ENCODE measurements at regions not wholly inside any gene's neighbourhood (a gene's known extent, or its start where the extent isn't known, plus 50 kb on each side); places are given as distances from the start of the nearest gene placed in this dataset.

GRCh38 chr7:12056977-12057376, 154.1 kb upstream of the TMEM106B start:
- Histone ChIP-seq H3K79me2 (ENCODE audit: control insufficient read depth, low read length) (no peaks in the 10 kb centered on the region), H3K9me3 (ENCODE audit: control insufficient read depth, insufficient read depth, low read length) (0 out of 2 replicates have a peak, but pooled peaks cover 4% of the 10 kb centered on the region), H3K4me2 (ENCODE audit: low read length) (no peak overlapping the region), H3K27me3 (ENCODE audit: control insufficient read depth, low read length) (no peaks in the 10 kb centered on the region), H3F3A (ENCODE audit: control insufficient read depth, insufficient read depth) (no peaks in the 10 kb centered on the region), H3K9me2 (replicated peaks; ENCODE audit: control insufficient read depth, low read length) (no peaks in the 10 kb centered on the region), H3K27ac (ENCODE audit: low read depth, low read length) (no peak overlapping the region), H3K4me3 (ENCODE audit: low read length) (no peak overlapping the region), H4K20me1 (ENCODE audit: control insufficient read depth, insufficient read depth, low read depth, low read length) (no peaks in the 10 kb centered on the region), H3K4me1 (ENCODE audit: control insufficient read depth, low read length) (no peaks in the 10 kb centered on the region), H3K36me3 (ENCODE audit: control insufficient read depth, low read length) (no peaks in the 10 kb centered on the region)
- no peak for TF ChIP-seq CTCF (IDR thresholded peaks at IDR 0.05; ENCODE audit: low read depth, low read length, poor library complexity, severe bottlenecking)
- no peak for TF ChIP-seq EZH2phosphoT487 (IDR thresholded peaks at IDR 0.05; ENCODE audit: borderline replicate concordance, low read length)

- TF ChIP-seq CTCF (IDR thresholded peaks at IDR 0.05; ENCODE audit: low read depth, low read length, poor library complexity, severe bottlenecking) (no peak), EZH2phosphoT487 (IDR thresholded peaks at IDR 0.05; ENCODE audit: borderline replicate concordance, low read length) (no peak)
- no peaks in the 10 kb centered on the region for H3K9me2 ChIP-seq (replicated peaks; ENCODE audit: control insufficient read depth, low read length)
- H4K20me1 ChIP-seq (ENCODE audit: control insufficient read depth, insufficient read depth, low read depth, low read length): no peaks in the 10 kb centered on the region
- H3K4me1 ChIP-seq (ENCODE audit: control insufficient read depth, low read length): no peaks in the 10 kb centered on the region
- no peaks in the 10 kb centered on the region for H3K36me3 ChIP-seq (ENCODE audit: control insufficient read depth, low read length)
- no peaks in the 10 kb centered on the region for H3K27me3 ChIP-seq (ENCODE audit: control insufficient read depth, low read length)
- H3K4me2 ChIP-seq (ENCODE audit: low read length): no peak overlapping the region
- no peak overlapping the region for H3K27ac ChIP-seq (ENCODE audit: low read depth, low read length)
- no peaks in the 10 kb centered on the region for H3K79me2 ChIP-seq (ENCODE audit: control insufficient read depth, low read length)
- H3F3A ChIP-seq (ENCODE audit: control insufficient read depth, insufficient read depth): no peaks in the 10 kb centered on the region
- H3K9me3 ChIP-seq (ENCODE audit: control insufficient read depth, insufficient read depth, low read length): no peaks in the 10 kb centered on the region
- H3K4me3 ChIP-seq (ENCODE audit: low read length): no peak overlapping the region
Observed at GRCh38 chr7:12062062-12062461, 149.0 kb upstream of the TMEM106B start.

GRCh38 chr7:12064586-12065127, 146.4 kb upstream of the TMEM106B start:
- H3K4me2 ChIP-seq (ENCODE audit: low read length): no peak overlapping the region
- no peaks in the 10 kb centered on the region for H3K27me3 ChIP-seq (ENCODE audit: control insufficient read depth, low read length)
- no peak overlapping the region for H3K27ac ChIP-seq (ENCODE audit: low read depth, low read length)
- H3K4me3 ChIP-seq (ENCODE audit: low read length): no peak overlapping the region
- no peaks in the 10 kb centered on the region for H3K4me1 ChIP-seq (ENCODE audit: control insufficient read depth, low read length)
- no peaks in the 10 kb centered on the region for H4K20me1 ChIP-seq (ENCODE audit: control insufficient read depth, insufficient read depth, low read depth, low read length)
- H3F3A ChIP-seq (ENCODE audit: control insufficient read depth, insufficient read depth): no peaks in the 10 kb centered on the region
- no peaks in the 10 kb centered on the region for H3K9me2 ChIP-seq (replicated peaks; ENCODE audit: control insufficient read depth, low read length)
- H3K9me3 ChIP-seq (ENCODE audit: control insufficient read depth, insufficient read depth, low read length): no peaks in the 10 kb centered on the region
- no peaks in the 10 kb centered on the region for H3K36me3 ChIP-seq (ENCODE audit: control insufficient read depth, low read length)
- H3K79me2 ChIP-seq (ENCODE audit: control insufficient read depth, low read length): no peaks in the 10 kb centered on the region
- no peak for TF ChIP-seq CTCF (IDR thresholded peaks at IDR 0.05; ENCODE audit: low read depth, low read length, poor library complexity, severe bottlenecking)
- no peak for TF ChIP-seq EZH2phosphoT487 (IDR thresholded peaks at IDR 0.05; ENCODE audit: borderline replicate concordance, low read length)
